ENCODE measurements at regions not wholly inside any gene's neighbourhood (a gene's known extent, or its start where the extent isn't known, plus 50 kb on each side); places are given as distances from the start of the nearest gene placed in this dataset.

- no peak for DNase-seq
Observed at GRCh38 chr12:41981013-41981412, 163.7 kb downstream of the GXYLT1 start.

GRCh38 chr12:41980390-41980789 is 164.3 kb downstream of the GXYLT1 start:
- DNase-seq: no peak

- DNase-seq: no peak
Observed at GRCh38 chr12:41979574-41979973, 165.1 kb downstream of the GXYLT1 start.

- DNase-seq: no peak
Observed at GRCh38 chr12:41972598-41972997, 172.1 kb downstream of the GXYLT1 start.

GRCh38 chr12:41972196-41972595 is 172.5 kb downstream of the GXYLT1 start:
- DNase-seq: no peak

- DNase-seq: no peak
Observed at GRCh38 chr12:41970744-41971143, 173.9 kb downstream of the GXYLT1 start.

GRCh38 chr12:41968599-41968998 is 176.1 kb downstream of the GXYLT1 start:
- no peak for DNase-seq

GRCh38 chr12:41967668-41968500 is 176.8 kb downstream of the GXYLT1 start:
- DNase-seq: no peak

- no peak for DNase-seq
Observed at GRCh38 chr12:41966916-41967315, 177.8 kb downstream of the GXYLT1 start.

- DNase-seq: no peak
Observed at GRCh38 chr12:41966001-41966400, 178.7 kb downstream of the GXYLT1 start.

- no peak for DNase-seq
Observed at GRCh38 chr12:41963398-41963797, 181.3 kb downstream of the GXYLT1 start.

GRCh38 chr12:41962171-41962572 is 182.5 kb downstream of the GXYLT1 start:
- DNase-seq: no peak

- no peak for DNase-seq
Observed at GRCh38 chr12:41959271-41959670, 185.4 kb downstream of the GXYLT1 start.

GRCh38 chr12:41956353-41956752 is 188.3 kb downstream of the GXYLT1 start:
- DNase-seq: no peak

- DNase-seq: no peak
Observed at GRCh38 chr12:41950455-41950854, 194.2 kb downstream of the GXYLT1 start.

- DNase-seq: no peak
Observed at GRCh38 chr12:41946106-41946505, 198.6 kb downstream of the GXYLT1 start.

GRCh38 chr12:41944216-41944615 is 200.5 kb downstream of the GXYLT1 start:
- no peak for DNase-seq

GRCh38 chr12:41943671-41944070 is 201.0 kb downstream of the GXYLT1 start:
- DNase-seq: no peak

GRCh38 chr12:41942354-41942753 is 202.3 kb downstream of the GXYLT1 start:
- no peak for DNase-seq

GRCh38 chr12:41941079-41941478 is 203.6 kb downstream of the GXYLT1 start:
- no peak for DNase-seq

GRCh38 chr12:41940571-41940970 is 204.1 kb downstream of the GXYLT1 start:
- DNase-seq: no peak

- no peak for DNase-seq
Observed at GRCh38 chr12:41936333-41936732, 208.3 kb downstream of the GXYLT1 start.

GRCh38 chr12:41935911-41936310 is 208.8 kb downstream of the GXYLT1 start:
- DNase-seq: no peak

GRCh38 chr12:41932470-41932991 is 212.1 kb downstream of the GXYLT1 start:
- peak; percentile 82 for DNase-seq
